NOMO-1 (cell line): ENCODE measurements at regions not wholly inside any gene's neighbourhood (a gene's known extent, or its start where the extent isn't known, plus 50 kb on each side); places are given as distances from the start of the nearest gene placed in this dataset.

Source experiments
- DNase-seq, 2 experiments: peaks; one replicate each; lab custom pipeline; 2025; ENCODE audit not compliant: unreplicated experiment in 2 of 2; lab: John Stamatoyannopoulos, UW

- DNase-seq: no peak
Measured at GRCh38 chr20:3354247-3354646, 53.2 kb downstream of the DNAAF9 start.

GRCh38 chr20:3353646-3354045, 53.8 kb downstream of the DNAAF9 start:
- no peak for DNase-seq

GRCh38 chr20:3352202-3352601, 55.3 kb downstream of the DNAAF9 start:
- DNase-seq: no peak

- DNase-seq: no peak
Measured at GRCh38 chr20:3350422-3350821, 57.0 kb downstream of the DNAAF9 start.

GRCh38 chr20:3349786-3350185, 57.7 kb downstream of the DNAAF9 start:
- DNase-seq: no peak

GRCh38 chr20:3342766-3343165, 64.7 kb downstream of the DNAAF9 start:
- DNase-seq: no peak

GRCh38 chr20:3340443-3340842, 67.0 kb downstream of the DNAAF9 start:
- no peak for DNase-seq

- DNase-seq: no peak
Measured at GRCh38 chr20:3339571-3339970, 67.9 kb downstream of the DNAAF9 start.

- DNase-seq: no peak
Measured at GRCh38 chr20:3339076-3339475, 68.4 kb downstream of the DNAAF9 start.

GRCh38 chr20:3334156-3334943, 73.1 kb downstream of the DNAAF9 start:
- no peak for DNase-seq

- no peak for DNase-seq
Measured at GRCh38 chr20:3330046-3330741, 77.3 kb downstream of the DNAAF9 start.

GRCh38 chr20:3328501-3328900, 79.0 kb downstream of the DNAAF9 start:
- no peak for DNase-seq

- no peak for DNase-seq
Measured at GRCh38 chr20:3326779-3327521, 80.5 kb downstream of the DNAAF9 start.

- no peak for DNase-seq
Measured at GRCh38 chr20:3325864-3326263, 81.6 kb downstream of the DNAAF9 start.

GRCh38 chr20:3323398-3323797, 84.1 kb downstream of the DNAAF9 start:
- peak; percentile 78 to 81 for DNase-seq

GRCh38 chr20:3318226-3318884, 79.4 kb upstream of the SLC4A11 start:
- no peak for DNase-seq

GRCh38 chr20:3316136-3316535, 77.1 kb upstream of the SLC4A11 start:
- DNase-seq: no peak

- DNase-seq: no peak
Measured at GRCh38 chr20:3315136-3315535, 76.1 kb upstream of the SLC4A11 start.

GRCh38 chr20:3314391-3314790, 75.4 kb upstream of the SLC4A11 start:
- DNase-seq: no peak

- DNase-seq: peak in 1 of 2 experiments; percentile 47
Measured at GRCh38 chr20:3313683-3314065, 74.7 kb upstream of the SLC4A11 start.
